ENCODE measurements at regions not wholly inside any gene's neighbourhood (a gene's known extent, or its start where the extent isn't known, plus 50 kb on each side); places are given as distances from the start of the nearest gene placed in this dataset.

DNA sequence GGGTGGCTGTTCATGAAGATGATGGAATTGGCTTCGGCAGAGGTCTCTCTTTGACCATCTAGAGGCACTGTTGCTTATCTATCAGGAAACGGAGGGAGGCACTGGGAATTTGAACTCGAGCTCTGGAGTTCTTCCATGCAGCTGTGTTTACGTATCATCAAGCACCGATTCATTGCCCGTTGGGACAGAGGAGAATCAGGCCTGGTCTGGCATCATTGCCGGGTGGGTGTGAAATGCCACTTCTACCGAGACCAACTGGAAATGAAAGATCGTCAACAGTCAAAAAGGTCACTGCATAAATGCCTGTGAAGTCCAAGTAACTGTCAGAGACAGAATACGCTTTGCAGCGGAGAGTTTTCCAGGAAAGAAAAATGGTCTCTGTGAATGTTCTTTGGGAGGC is 166.9 kb downstream of the ASMT start:
- DNase-seq (ENCODE audit: extremely low read depth, low read depth) = no peak
- TF ChIP-seq, protein P1, sequence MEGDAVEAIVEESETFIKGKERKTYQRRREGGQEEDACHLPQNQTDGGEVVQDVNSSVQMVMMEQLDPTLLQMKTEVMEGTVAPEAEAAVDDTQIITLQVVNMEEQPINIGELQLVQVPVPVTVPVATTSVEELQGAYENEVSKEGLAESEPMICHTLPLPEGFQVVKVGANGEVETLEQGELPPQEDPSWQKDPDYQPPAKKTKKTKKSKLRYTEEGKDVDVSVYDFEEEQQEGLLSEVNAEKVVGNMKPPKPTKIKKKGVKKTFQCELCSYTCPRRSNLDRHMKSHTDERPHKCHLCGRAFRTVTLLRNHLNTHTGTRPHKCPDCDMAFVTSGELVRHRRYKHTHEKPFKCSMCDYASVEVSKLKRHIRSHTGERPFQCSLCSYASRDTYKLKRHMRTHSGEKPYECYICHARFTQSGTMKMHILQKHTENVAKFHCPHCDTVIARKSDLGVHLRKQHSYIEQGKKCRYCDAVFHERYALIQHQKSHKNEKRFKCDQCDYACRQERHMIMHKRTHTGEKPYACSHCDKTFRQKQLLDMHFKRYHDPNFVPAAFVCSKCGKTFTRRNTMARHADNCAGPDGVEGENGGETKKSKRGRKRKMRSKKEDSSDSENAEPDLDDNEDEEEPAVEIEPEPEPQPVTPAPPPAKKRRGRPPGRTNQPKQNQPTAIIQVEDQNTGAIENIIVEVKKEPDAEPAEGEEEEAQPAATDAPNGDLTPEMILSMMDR (IDR thresholded peaks at IDR 0.05; ENCODE audit: low read depth, low read length) = no peak

DNA sequence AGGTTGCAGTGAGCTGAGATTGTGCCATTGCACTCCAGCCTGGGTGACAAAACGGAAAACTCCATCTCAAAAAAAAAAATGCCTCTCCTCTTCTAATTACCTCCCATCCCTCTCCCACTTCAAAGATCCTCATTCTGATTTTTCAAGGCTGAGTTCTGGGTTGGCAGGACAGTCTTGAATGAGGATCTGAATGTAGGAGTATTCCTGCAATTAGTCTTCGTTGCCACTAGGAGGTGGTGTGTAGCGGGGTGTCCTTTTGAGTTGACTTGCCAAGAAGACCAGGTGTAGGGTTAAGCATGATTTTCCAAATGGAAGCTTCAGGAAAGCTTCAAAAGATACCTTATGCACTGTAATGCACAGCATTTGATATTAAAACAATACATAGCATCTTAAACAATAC is 169.9 kb downstream of the ASMT start:
- TF ChIP-seq, protein P1 (IDR thresholded peaks at IDR 0.05; ENCODE audit: low read depth, low read length) = no peak

DNA sequence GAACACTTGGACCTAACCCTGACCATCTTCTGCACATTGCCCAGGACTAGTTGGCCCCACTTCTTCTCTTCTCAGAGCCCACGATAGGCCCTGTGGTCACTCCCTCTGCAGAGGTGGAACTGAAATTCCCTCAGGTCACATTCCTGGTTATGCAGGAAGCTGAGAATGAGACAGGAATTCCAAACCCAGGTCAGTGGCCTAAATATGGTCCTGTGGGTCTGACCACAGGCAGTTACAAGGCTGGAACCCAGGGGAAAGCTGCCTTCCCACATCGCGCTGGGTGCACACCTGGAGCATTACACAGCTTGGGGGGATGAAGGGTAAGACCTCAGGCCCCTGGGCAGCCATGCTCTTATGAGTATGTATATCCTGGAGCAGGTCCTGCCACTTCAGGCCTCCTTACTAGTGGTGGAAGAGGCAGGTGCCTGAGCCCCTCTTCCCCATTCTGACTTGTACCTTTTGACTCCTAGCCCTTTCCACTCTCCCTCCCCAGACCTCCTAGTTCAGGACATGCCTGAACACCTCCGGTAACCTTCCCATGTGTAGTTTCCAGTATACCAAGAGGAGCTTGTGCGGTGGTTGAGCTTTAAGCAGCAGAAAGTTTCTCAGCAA is 173.5 kb downstream of the ASMT start:
- no peak for DNase-seq (ENCODE audit: extremely low read depth, low read depth)
- TF ChIP-seq, protein P1 (IDR thresholded peaks at IDR 0.05; ENCODE audit: low read depth, low read length) = no peak

More for the DNA sequence above, 169.9 kb downstream of the ASMT start:
- DNase-seq (ENCODE audit: extremely low read depth, low read depth) = no peak

DNA sequence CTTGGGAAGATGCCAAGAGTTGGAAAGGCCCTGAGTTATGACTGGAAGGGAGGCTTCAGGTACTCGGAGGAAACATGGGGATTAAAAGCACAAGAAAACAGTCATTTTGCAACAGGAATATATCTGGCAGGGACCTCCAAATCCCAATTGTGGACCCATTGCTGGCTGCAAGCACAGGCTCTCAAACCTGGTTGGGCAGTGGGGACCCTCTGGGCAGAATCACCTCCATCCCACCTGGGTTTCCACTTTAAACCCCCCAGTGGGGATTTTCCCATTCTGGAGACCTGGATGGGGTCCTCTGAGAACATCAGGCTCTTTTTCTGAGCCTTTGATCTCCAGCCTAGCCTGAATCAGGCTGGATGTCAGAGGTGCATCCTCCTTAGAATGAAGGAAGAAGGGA is 177.8 kb downstream of the ASMT start:
- DNase-seq (ENCODE audit: extremely low read depth, low read depth) = no peak
- TF ChIP-seq, protein P1 (IDR thresholded peaks at IDR 0.05; ENCODE audit: low read depth, low read length) = no peak

DNA sequence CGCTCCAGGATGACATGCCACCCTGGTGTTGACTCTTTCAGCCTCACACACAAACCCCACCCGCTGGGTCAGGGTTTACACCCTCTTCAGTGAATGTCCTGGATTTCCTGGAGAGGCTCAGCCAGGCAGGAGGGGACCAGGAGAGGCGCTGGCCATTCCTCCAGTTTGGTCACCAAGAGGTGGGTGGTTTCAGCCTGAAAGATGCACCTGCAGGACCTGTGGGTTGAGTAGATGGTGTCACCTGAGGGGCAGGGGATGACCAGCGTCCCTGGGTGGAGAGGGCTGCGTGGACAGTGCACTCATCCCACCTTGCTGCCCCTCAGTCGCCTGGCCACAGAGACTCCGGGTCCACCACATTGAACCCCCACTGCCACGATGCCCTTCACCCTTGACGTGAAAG is 179.7 kb downstream of the ASMT start:
- TF ChIP-seq, protein P1 (IDR thresholded peaks at IDR 0.05; ENCODE audit: low read depth, low read length) = no peak
- DNase-seq (ENCODE audit: extremely low read depth, low read depth) = no peak

DNA sequence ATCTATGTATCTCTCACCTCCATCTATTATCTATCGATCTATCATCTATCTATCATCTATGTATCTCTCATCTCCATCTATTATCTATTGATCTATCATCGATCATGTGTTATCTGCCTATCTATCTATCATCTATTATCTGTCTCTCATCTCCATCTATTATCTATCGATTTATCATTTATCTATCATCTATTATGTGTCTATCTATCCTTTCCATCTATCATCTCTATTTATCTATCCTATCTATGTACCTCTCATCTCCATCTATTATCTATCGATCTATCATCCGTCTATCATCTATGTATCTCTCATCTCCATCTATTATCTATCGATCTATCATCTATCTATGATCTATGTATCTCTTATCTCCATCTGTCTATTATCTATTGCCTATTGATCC is 188.1 kb downstream of the ASMT start:
- TF ChIP-seq, protein P1 (IDR thresholded peaks at IDR 0.05; ENCODE audit: low read depth, low read length) = no peak
- DNase-seq (ENCODE audit: extremely low read depth, low read depth) = no peak

DNA sequence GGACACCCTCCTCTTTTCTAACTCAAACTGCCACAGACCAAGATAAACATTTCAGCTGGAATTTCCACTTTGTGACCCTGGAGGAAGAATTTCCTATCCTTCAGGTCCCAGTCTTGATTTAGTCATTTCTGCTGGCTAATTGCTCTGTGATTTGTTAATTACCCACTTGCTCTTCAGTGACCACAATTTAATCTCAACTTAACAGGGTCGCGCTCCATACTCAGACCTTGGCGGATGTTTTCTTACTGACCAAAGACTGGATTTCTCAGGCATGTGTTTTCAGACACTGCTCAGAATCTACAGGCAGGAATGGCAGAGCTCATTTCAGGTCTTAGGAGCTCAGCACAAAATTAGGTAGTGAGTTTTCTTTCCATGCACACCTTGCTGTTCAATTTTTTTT is 188.9 kb downstream of the ASMT start:
- TF ChIP-seq, protein P1 (IDR thresholded peaks at IDR 0.05; ENCODE audit: low read depth, low read length) = no peak
- no peak for DNase-seq (ENCODE audit: extremely low read depth, low read depth)
